WI38 (cell line): ENCODE measurements at regions not wholly inside any gene's neighbourhood (a gene's known extent, or its start where the extent isn't known, plus 50 kb on each side); places are given as distances from the start of the nearest gene placed in this dataset.

Experiments
- H3K4me3 ChIP-seq: 2 replicates; pipeline ENCODE4 v1.5.1; 2011; ENCODE audit warnings: low read depth, mild to moderate bottlenecking, control low read depth, low read length
- TF ChIP-seq, protein P1 (sequence below): IDR thresholded peaks from 2 replicates; pipeline ENCODE4 v1.5.1; 2012; ENCODE audit warnings: low read depth, mild to moderate bottlenecking, control low read depth, low read length

DNA sequence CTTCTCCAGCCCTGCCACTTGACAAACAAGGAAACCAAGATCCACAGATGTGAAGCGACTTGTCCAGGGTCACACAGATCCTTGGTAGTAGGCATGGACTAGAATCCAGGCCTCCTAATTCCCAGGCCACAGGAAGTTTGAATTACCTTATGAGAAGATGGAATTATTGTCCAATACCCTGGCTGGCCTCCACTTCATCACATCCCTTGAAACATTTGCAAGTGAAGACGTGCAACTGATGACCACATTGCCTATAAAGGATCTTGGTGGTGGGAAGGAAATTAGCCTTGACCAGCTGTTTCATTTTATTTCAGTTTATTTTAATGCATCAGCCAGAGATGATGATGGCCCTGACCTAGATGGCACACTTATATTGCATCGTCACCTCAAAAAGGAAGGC is 165.8 kb upstream of the CAMK1G start:
- TF ChIP-seq, protein P1, sequence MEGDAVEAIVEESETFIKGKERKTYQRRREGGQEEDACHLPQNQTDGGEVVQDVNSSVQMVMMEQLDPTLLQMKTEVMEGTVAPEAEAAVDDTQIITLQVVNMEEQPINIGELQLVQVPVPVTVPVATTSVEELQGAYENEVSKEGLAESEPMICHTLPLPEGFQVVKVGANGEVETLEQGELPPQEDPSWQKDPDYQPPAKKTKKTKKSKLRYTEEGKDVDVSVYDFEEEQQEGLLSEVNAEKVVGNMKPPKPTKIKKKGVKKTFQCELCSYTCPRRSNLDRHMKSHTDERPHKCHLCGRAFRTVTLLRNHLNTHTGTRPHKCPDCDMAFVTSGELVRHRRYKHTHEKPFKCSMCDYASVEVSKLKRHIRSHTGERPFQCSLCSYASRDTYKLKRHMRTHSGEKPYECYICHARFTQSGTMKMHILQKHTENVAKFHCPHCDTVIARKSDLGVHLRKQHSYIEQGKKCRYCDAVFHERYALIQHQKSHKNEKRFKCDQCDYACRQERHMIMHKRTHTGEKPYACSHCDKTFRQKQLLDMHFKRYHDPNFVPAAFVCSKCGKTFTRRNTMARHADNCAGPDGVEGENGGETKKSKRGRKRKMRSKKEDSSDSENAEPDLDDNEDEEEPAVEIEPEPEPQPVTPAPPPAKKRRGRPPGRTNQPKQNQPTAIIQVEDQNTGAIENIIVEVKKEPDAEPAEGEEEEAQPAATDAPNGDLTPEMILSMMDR: no peak
- H3K4me3 ChIP-seq: no peak overlapping the region

DNA sequence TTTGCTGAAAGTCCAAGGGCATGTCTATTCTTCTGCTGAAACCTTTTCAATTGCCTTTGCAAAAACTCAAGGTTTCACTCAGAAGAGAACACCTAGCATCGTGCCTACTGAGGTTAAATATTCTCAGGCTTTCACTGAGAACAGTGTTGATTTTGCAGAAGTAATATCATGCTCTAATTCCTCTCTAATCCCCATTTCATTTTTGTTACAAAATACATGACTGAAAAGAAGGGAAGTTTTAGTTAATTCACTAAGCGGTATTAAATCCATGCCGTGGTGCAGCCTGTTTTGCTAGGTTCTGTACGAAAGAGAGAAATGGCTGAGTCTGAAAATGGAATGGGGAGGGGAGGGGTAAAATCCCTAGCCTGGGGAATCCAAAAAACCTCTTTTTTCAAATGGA is 163.2 kb upstream of the CAMK1G start:
- TF ChIP-seq, protein P1: no peak
- H3K4me3 ChIP-seq: no peak overlapping the region

DNA sequence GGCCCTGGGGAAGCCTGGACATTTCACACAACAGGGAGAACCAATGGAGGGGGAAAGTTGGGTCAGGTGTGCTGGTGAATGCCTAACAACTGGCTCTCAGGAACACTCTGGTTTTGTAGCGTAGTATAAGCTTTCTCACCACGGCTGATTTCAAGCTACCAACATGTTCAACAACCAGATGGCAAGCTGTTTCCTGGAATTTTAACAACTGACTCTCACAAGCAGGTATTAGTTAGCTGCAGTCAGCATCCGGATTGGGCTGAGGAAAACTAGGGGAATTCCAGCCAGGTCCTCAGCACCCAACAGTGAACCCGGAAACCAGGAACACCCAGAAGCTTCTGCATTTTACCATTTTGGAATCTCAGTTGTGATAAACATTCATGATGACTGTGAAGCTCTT is 162.3 kb upstream of the CAMK1G start:
- TF ChIP-seq, protein P1: no peak
- no peak overlapping the region for H3K4me3 ChIP-seq

DNA sequence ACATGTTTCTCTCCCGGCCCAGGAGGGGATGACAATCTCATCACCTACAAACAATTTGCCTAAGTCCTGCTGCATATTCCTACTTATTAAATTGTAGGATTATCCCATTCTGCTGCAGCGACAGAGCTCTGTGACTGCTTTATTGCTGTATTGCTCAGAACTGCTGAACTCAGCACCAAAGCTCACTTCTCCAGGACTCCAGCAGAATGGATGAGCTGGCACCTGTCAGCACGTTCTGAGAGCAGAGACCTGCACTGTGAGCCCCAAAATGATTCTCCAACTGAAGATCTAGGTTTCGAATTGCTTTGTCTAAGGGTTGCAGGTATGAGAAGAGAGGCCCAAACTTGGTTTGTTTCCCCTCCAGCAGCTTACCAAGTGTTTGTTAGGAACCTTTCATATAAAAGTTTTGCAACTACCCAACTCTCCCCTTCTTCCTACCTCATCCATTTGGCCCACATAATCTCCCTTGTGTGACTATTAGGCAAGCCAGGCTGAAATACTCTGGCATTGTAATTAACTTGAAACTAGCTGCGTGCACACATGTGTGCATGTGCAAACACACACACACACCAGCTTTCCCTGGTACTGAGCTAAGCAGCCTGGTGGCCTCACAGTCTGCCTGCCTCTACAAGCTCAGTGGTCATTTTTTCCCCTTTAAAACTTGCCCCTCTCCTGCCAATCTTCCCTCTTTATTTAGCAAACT is 161.4 kb upstream of the CAMK1G start:
- TF ChIP-seq, protein P1: no peak

DNA sequence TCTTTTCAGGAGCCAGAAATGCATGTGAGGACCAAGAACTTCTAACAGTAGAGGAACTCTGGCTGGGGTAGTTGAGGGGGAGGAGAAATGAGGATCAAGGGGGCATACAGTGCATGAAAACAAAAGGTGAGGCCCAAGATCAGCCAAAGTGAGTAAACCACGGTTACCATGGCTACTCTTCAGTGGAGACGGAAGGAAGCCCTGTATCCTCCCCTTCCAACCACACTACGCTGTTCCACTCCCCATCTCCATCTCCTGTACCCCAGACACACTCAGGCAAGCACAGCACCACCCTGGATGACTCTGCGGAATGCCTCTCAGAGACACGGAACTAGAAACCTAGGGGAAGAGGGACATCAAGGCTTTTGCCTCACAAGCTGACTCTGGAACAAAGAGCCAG is 157.6 kb upstream of the CAMK1G start:
- no peak overlapping the region for H3K4me3 ChIP-seq
- TF ChIP-seq, protein P1: no peak

More for the DNA sequence above, 161.4 kb upstream of the CAMK1G start:
- H3K4me3 ChIP-seq: no peak overlapping the region

DNA sequence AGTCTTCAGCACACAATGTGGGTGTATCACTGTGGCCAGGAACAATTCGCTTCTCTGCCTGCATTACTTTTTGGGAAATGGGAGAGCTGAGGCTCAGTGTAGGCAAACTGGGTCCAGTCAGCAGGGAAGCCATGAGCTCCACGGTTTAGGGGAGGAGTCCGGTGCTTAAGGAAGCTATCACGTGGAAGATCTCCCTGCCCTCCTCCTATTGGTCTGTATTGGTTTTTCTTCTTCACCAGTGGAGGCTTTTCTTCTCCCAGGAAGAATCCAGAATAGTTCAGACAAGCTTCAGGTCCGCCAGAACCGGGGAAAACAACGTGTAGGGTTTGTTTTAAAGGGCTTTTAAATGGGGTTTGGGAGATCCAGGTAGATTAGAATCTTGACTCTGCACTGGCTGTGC is 156.2 kb upstream of the CAMK1G start:
- TF ChIP-seq, protein P1: no peak
- no peak overlapping the region for H3K4me3 ChIP-seq

DNA sequence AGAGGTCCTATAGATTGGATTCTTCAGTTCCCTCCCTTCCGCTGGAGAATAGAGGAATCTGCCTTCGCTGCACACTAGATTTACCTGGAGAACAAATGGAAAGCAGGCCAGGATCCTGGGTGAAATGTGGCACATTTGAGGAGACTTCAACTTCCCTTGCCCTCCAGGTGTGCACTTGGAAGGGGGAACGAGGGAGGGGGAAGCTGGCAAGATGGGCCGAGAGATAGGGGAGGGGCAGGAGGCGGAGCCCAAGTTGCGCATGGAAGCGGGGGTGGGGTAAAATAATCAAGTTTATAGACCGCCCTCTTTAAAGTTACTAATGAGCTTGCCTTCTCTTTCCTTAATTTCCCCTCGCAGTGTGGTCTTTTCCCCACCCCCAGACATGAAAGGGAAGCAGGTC is 155.7 kb upstream of the CAMK1G start:
- TF ChIP-seq, protein P1: no peak
- H3K4me3 ChIP-seq: no peak overlapping the region
